ENCODE measurements at regions not wholly inside any gene's neighbourhood (a gene's known extent, or its start where the extent isn't known, plus 50 kb on each side); places are given as distances from the start of the nearest gene placed in this dataset.

- no peak for ATAC-seq
- no peak for DNase-seq (ENCODE audit: extremely low read depth in 1 of 4, low spot score in 3 of 4)
- Histone ChIP-seq H3K9me1 (ENCODE audit: control insufficient read depth, insufficient read depth, low read length) (no peaks in the 10 kb centered on the region), H3K9me3 (replicated peaks; ENCODE audit: control insufficient read depth, insufficient read depth, low read depth, low read length) (no peaks in the 10 kb centered on the region), H3K4me2 (ENCODE audit: insufficient read depth, low read length) (no peak overlapping the region), H3K27ac (ENCODE audit: extremely low read depth, low read depth, low read length) (no peak overlapping the region), H3K4me3 (no peak overlapping the region), H3K4me1 (replicated peaks in 1 of 2; ENCODE audit: control insufficient read depth in 2 of 2, insufficient read depth in 2 of 2, low read length in 2 of 2) (peaks cover 0 to 2% of the 10 kb centered on the region in 2 experiments; a peak in 2 of 5 replicates), H3K9ac (ENCODE audit: insufficient read depth in 1 of 2, low read depth in 2 of 2, low read length in 2 of 2) (no peak overlapping the region), H4K20me1 (replicated peaks; ENCODE audit: control insufficient read depth, insufficient read depth, low read length) (no peaks in the 10 kb centered on the region), H2AFZ (ENCODE audit: low read depth, low read length) (no peak overlapping the region), H3K36me3 (ENCODE audit: control insufficient read depth, insufficient read depth, low read length) (no peaks in the 10 kb centered on the region), H3K79me2 (ENCODE audit: control insufficient read depth, insufficient read depth, low read length) (no peaks in the 10 kb centered on the region), H3K27me3 (ENCODE audit: control insufficient read depth in 2 of 2, insufficient read depth in 2 of 2, low read length in 2 of 2) (no peaks in the 10 kb centered on the region)
- no peak for TF ChIP-seq DACH1 (IDR thresholded peaks at IDR 0.05; ENCODE audit: partially characterized antibody)
- in situ Hi-C loops (cut with MboI), result no loop called here
- FAIRE-seq, result no peak
- ChIA-PET POLR2A (no interaction called here), CTCF (ENCODE audit: low intra/inter-chr PET ratio) (no interaction called here)
- intact Hi-C loops (cut with micrococcal nuclease), result no loop called here
- no TSS peak for BruUV-seq (replicated peaks)
- WGBS (ENCODE audit: insufficient coverage, low coverage, missing lambda C conversion rate), result 2% methylated on average over 7 of the region's 8 CpGs
These were observed 185.4 kb upstream of the B3GAT1 start for GRCh38 chr11:134597452-134597851.

- in situ Hi-C loops (cut with MboI) (no loop called here), intact Hi-C loops (cut with micrococcal nuclease) (no loop called here)
- BruUV-seq (replicated peaks), result no TSS peak
- Histone ChIP-seq H2AFZ (ENCODE audit: low read depth, low read length) (no peak overlapping the region), H3K9ac (ENCODE audit: insufficient read depth in 1 of 2, low read depth in 2 of 2, low read length in 2 of 2) (no peak overlapping the region), H3K9me1 (ENCODE audit: control insufficient read depth, insufficient read depth, low read length) (no peaks in the 10 kb centered on the region), H3K4me1 (replicated peaks in 1 of 2; ENCODE audit: control insufficient read depth in 2 of 2, insufficient read depth in 2 of 2, low read length in 2 of 2) (peaks cover 0 to 2% of the 10 kb centered on the region in 2 experiments; a peak in 2 of 5 replicates), H3K36me3 (ENCODE audit: control insufficient read depth, insufficient read depth, low read length) (no peaks in the 10 kb centered on the region), H3K27ac (ENCODE audit: extremely low read depth, low read depth, low read length) (no peak overlapping the region), H4K20me1 (replicated peaks; ENCODE audit: control insufficient read depth, insufficient read depth, low read length) (no peaks in the 10 kb centered on the region), H3K27me3 (ENCODE audit: control insufficient read depth in 2 of 2, insufficient read depth in 2 of 2, low read length in 2 of 2) (no peaks in the 10 kb centered on the region), H3K4me3 (no peak overlapping the region), H3K4me2 (ENCODE audit: insufficient read depth, low read length) (no peak overlapping the region), H3K79me2 (ENCODE audit: control insufficient read depth, insufficient read depth, low read length) (no peaks in the 10 kb centered on the region), H3K9me3 (replicated peaks; ENCODE audit: control insufficient read depth, insufficient read depth, low read depth, low read length) (no peaks in the 10 kb centered on the region)
- DNase-seq (ENCODE audit: extremely low read depth in 1 of 4, low spot score in 3 of 4) (no peak), ATAC-seq (no peak), FAIRE-seq (no peak)
- 4% methylated on average over 3 of the region's 3 CpGs for WGBS (ENCODE audit: insufficient coverage, low coverage, missing lambda C conversion rate)
- ChIA-PET CTCF (ENCODE audit: low intra/inter-chr PET ratio) (no interaction called here), POLR2A (interaction anchor here (0.6 kb wide), 1 partner anchor 71 kb away, joined by 3 read pairs; no protein-coding TSS in a partner anchor)
- TF ChIP-seq ATF6 (CRISPR knock-in tag; IDR thresholded peaks at IDR 0.05) (no peak), ZNF830 (CRISPR knock-in tag; IDR thresholded peaks at IDR 0.05) (no peak), BRD9 (IDR thresholded peaks at IDR 0.05; ENCODE audit: low read depth, partially characterized antibody) (no peak)
These were observed 184.4 kb upstream of the B3GAT1 start for GRCh38 chr11:134596404-134596803.
